K562 (cell line): ENCODE measurements at regions not wholly inside any gene's neighbourhood (a gene's known extent, or its start where the extent isn't known, plus 50 kb on each side); places are given as distances from the start of the nearest gene placed in this dataset.

Experiments used
- EP300 ChIP-seq: IDR thresholded peaks from 2 replicates; pipeline ENCODE4 v1.6.1; 2012; ENCODE audit warnings: low read length, improper control_type of control experiment
- POLR2AphosphoS5 ChIP-seq: IDR thresholded peaks from 2 replicates; pipeline ENCODE4 v1.6.1; 2011; ENCODE audit warnings: mild to moderate bottlenecking, low read depth, low read length, moderate library complexity; ENCODE audit not compliant: control insufficient read depth, insufficient read depth
- SPI1 ChIP-seq: IDR thresholded peaks from 2 replicates; pipeline ENCODE4 v1.6.1; 2011; ENCODE audit warnings: low read depth, low read length, control low read depth, borderline replicate concordance
- ZKSCAN3 ChIP-seq: fragments of 250-450 bp; sonication (Bioruptor Pico); IDR thresholded peaks from 2 replicates; pipeline ENCODE4 v1.4.0; 2020
- TF ChIP-seq, protein P1 (sequence below), 3 experiments: IDR thresholded peaks in 2 of 3; conservative IDR thresholded peaks in 1 of 3; 2 replicates each; pipeline ENCODE4 v1.5.1; 2011 to 2012; ENCODE audit warnings: low read length in 3 of 3, mild to moderate bottlenecking in 3 of 3, control low read depth in 2 of 3, improper control_type of control experiment in 1 of 3, inconsistent platforms in 1 of 3, low read depth in 1 of 3, mixed read lengths in 1 of 3, moderate library complexity in 1 of 3; ENCODE audit not compliant: insufficient read depth in 2 of 3

DNA sequence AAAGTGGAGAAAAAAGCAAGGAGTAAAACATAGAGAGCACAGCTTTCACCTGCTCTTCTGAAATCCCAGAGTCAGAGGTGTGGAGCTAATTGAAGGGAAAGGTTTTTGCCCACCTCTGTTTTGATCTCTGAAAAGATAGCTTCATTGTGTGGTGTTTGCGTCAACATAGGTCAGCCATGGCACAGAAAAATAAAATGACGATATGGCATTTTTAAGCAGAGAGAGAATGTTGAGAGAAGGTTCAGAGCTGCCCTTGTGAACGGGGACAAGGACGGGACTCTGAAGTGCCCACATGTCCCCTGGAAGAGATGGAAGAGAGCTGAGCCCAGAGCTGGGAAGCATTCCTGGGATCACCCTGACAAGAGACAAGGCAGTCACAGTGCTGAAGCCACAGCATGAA, 249.4 kb upstream of the PLSCR5 start:
- TF ChIP-seq, protein P1, sequence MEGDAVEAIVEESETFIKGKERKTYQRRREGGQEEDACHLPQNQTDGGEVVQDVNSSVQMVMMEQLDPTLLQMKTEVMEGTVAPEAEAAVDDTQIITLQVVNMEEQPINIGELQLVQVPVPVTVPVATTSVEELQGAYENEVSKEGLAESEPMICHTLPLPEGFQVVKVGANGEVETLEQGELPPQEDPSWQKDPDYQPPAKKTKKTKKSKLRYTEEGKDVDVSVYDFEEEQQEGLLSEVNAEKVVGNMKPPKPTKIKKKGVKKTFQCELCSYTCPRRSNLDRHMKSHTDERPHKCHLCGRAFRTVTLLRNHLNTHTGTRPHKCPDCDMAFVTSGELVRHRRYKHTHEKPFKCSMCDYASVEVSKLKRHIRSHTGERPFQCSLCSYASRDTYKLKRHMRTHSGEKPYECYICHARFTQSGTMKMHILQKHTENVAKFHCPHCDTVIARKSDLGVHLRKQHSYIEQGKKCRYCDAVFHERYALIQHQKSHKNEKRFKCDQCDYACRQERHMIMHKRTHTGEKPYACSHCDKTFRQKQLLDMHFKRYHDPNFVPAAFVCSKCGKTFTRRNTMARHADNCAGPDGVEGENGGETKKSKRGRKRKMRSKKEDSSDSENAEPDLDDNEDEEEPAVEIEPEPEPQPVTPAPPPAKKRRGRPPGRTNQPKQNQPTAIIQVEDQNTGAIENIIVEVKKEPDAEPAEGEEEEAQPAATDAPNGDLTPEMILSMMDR (IDR thresholded peaks at IDR 0.05 in 2 of 3, conservative IDR thresholded peaks at IDR 0.05 in 1 of 3; ENCODE audit: insufficient read depth in 2 of 3, low read depth in 1 of 3, low read length in 3 of 3): no peak
- TF ChIP-seq POLR2AphosphoS5: no peak
- TF ChIP-seq ZKSCAN3 (CRISPR knock-in tag): no peak
- TF ChIP-seq SPI1: no peak
- no peak for TF ChIP-seq EP300
